HUES48 (cell line): ENCODE measurements at regions not wholly inside any gene's neighbourhood (a gene's known extent, or its start where the extent isn't known, plus 50 kb on each side); places are given as distances from the start of the nearest gene placed in this dataset.
"Not testable (repeated sequence)": the region's sequence is repeated elsewhere in the genome, so short reads cannot be mapped to it uniquely, and the experiment has no call there.

Source experiments
- H3K27ac ChIP-seq: one replicate; pipeline ENCODE4 v1.7.0; 2013; ENCODE audit warnings: low read depth, low read length, inconsistent platforms
- H3K27me3 ChIP-seq: 2 replicates; pipeline ENCODE4 v1.6.1; 2013; ENCODE audit warnings: mild to moderate bottlenecking, low read length; ENCODE audit not compliant: control insufficient read depth, insufficient read depth
- H3K36me3 ChIP-seq: 2 replicates; pipeline ENCODE4 v1.6.1; 2013; ENCODE audit warnings: low read length; ENCODE audit not compliant: control insufficient read depth, insufficient read depth
- H3K4me1 ChIP-seq: 2 replicates; pipeline ENCODE4 v1.6.1; 2013; ENCODE audit warnings: mild to moderate bottlenecking, low read length; ENCODE audit not compliant: control insufficient read depth, insufficient read depth
- H3K4me3 ChIP-seq: 2 replicates; pipeline ENCODE4 v1.5.1; 2013; ENCODE audit warnings: mild to moderate bottlenecking, low read depth, low read length
- H3K9ac ChIP-seq: 2 replicates; pipeline ENCODE4 v1.6.1; 2013; ENCODE audit warnings: mild to moderate bottlenecking, low read depth, low read length, moderate library complexity
- H3K9me3 ChIP-seq: 2 replicates; pipeline ENCODE4 v1.6.1; 2013; ENCODE audit warnings: low read length; ENCODE audit not compliant: control insufficient read depth, insufficient read depth

GRCh38 chr7:73244782-73245311, 63.8 kb downstream of the NSUN5 start:
- H3K4me1 ChIP-seq: not testable (repeated sequence)

DNA sequence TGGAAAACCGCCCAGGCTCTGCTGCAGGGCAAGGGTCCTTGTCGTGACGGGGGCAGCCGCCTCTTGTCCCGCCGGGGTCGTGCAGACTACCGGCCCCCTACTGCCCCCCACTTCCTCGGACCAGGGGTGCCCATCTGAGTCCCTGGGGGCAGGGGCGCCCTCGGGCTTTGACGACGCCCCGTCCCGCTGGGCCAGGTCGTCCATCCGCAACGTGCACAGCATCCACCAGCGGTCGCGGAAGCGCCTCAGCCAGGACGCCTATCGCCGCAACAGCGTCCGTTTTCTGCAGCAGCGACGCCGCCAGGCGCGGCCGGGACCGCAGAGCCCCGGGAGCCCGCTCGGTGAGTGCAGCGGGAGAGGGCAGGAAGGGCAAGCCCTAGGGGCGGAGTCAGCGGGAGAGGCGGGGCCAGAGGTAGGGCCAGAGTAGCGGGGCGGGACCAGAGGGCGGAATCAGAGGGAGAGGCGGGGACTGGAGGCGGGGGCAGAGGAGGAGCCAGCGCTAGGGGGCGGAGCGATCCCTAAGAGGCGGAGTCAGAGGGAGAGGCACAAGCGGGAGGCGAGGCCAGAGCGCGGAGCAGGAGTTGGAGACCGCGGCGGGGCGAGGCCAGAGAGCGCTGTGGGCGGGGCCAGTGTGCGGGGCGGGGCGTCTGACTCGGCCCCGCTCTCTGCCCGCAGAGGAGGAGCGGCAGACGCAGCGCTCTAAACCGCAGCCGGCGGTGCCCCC, 73.5 kb downstream of the NSUN5 start:
- H3K27me3 ChIP-seq, H3K36me3 ChIP-seq, H3K9ac ChIP-seq, H3K27ac ChIP-seq, H3K9me3 ChIP-seq, H3K4me1 ChIP-seq: not testable (repeated sequence)
- peak overlapping the region; percentile 45; the same call in 1 of the 2 replicates for H3K4me3 ChIP-seq

More at GRCh38 chr7:73244782-73245311, 63.8 kb downstream of the NSUN5 start:
- not testable (repeated sequence) for H3K27ac ChIP-seq, H3K9me3 ChIP-seq, H3K9ac ChIP-seq, H3K4me3 ChIP-seq, H3K27me3 ChIP-seq, H3K36me3 ChIP-seq

DNA sequence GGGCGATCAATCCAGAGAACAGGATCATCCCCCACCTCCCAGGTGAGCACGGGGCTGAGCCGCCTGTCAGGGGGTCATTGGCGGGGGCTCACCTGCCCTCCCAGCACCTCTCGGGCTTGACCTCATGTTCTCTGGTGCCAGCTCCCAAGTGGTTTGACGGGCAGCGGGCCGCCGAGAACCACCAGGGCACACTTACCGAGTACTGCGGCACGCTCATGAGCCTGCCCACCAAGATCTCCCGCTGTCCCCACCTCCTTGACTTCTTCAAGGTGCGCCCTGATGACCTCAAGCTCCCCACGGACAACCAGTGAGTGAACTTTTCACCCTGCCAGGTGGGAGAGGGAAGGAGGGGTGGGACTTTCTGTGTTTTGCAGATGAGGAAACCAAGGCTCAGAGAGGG, 82.9 kb downstream of the NSUN5 start:
- not testable (repeated sequence) for H3K9ac ChIP-seq, H3K9me3 ChIP-seq, H3K36me3 ChIP-seq, H3K27me3 ChIP-seq, H3K4me1 ChIP-seq, H3K4me3 ChIP-seq, H3K27ac ChIP-seq

GRCh38 chr7:73221724-73222123, 86.9 kb downstream of the NSUN5 start:
- H3K27me3 ChIP-seq, H3K4me3 ChIP-seq, H3K4me1 ChIP-seq, H3K9ac ChIP-seq, H3K36me3 ChIP-seq, H3K27ac ChIP-seq, H3K9me3 ChIP-seq: not testable (repeated sequence)

DNA sequence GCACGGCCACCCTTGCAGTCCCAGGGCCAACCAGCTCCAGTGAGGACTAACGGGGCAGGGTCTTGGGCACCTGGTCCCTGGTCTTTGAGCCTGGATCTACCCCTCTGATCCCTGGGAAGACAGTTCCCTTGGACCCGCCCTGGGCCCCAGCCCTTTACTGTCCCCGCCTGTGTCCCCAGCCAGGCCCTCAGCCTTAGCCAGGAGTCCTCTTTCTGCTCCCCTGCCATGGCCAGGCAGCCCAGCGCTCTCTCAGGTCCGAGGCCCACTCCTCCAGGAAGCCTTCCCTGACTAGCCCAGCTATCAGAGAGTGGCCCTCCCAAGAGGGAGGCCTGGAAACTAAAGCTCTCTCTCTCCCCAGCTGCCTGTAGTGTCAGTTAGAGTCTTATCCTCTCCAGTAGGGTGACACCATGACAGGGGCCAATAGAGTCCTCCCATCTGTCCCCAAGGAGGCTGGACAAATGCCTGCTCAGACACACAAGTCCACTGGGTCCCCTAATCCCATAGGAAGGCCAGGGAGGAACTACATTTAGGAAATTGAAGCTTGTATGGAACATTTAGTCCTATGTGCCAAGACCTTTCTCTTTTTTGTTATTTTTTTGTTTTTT, 87.8 kb downstream of the NSUN5 start:
- H3K4me1 ChIP-seq, H3K27me3 ChIP-seq, H3K9ac ChIP-seq, H3K4me3 ChIP-seq, H3K9me3 ChIP-seq, H3K36me3 ChIP-seq, H3K27ac ChIP-seq: not testable (repeated sequence)

DNA sequence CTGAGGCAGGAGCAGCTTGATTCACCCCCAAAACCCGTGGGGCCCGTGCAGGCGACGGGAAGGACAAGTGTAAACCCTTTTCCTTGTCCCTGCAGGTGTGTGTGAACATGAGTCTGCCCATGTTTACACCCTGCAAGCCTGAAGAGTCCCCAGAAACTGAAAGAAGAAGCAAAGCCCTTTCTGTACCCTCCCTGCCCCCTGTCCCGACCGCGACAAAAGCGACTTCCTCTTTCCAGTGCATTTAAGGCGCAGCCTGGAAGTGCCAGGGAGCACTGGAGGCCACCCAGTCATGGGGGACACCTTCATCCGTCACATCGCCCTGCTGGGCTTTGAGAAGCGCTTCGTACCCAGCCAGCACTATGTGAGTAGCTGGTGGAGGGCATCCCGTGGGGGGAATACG, 88.3 kb downstream of the NSUN5 start:
- H3K4me3 ChIP-seq, H3K36me3 ChIP-seq, H3K27ac ChIP-seq, H3K4me1 ChIP-seq, H3K27me3 ChIP-seq, H3K9ac ChIP-seq, H3K9me3 ChIP-seq: not testable (repeated sequence)

GRCh38 chr7:73218802-73219201, 89.8 kb downstream of the NSUN5 start:
- not testable (repeated sequence) for H3K9ac ChIP-seq, H3K36me3 ChIP-seq, H3K27ac ChIP-seq, H3K4me3 ChIP-seq, H3K27me3 ChIP-seq, H3K4me1 ChIP-seq, H3K9me3 ChIP-seq

- not testable (repeated sequence) for H3K4me1 ChIP-seq, H3K36me3 ChIP-seq, H3K9ac ChIP-seq, H3K4me3 ChIP-seq, H3K27ac ChIP-seq, H3K27me3 ChIP-seq, H3K9me3 ChIP-seq
Observed at GRCh38 chr7:73216046-73216675, 92.5 kb downstream of the NSUN5 start.

- H3K27me3 ChIP-seq, H3K9me3 ChIP-seq, H3K4me3 ChIP-seq, H3K27ac ChIP-seq, H3K9ac ChIP-seq, H3K36me3 ChIP-seq, H3K4me1 ChIP-seq: not testable (repeated sequence)
Observed at GRCh38 chr7:73215232-73215631, 93.4 kb downstream of the NSUN5 start.

GRCh38 chr7:73214471-73214870, 94.2 kb downstream of the NSUN5 start:
- not testable (repeated sequence) for H3K27ac ChIP-seq

DNA sequence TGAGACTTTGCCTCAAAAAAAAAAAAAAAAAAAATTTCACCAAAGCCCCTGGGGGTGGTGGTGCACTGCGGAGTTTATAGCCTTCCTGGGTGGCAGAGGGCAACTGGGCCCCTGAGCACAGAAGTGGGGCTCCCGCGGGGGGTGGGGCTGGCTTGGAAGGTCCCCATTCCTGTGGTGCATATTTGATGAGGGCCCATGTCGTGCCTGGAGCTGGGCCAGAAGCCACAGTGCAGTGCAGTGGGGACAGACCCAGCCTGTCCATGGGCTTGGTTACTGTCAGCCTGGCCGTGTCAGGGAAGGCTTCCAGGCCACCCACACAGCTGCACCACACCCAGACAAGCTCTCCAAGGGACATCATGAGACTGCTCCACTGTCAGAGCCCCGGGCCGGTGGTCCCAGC, 95.5 kb downstream of the NSUN5 start:
- not testable (repeated sequence) for H3K4me3 ChIP-seq, H3K36me3 ChIP-seq, H3K27me3 ChIP-seq, H3K27ac ChIP-seq, H3K9ac ChIP-seq, H3K4me1 ChIP-seq, H3K9me3 ChIP-seq

More at GRCh38 chr7:73214471-73214870, 94.2 kb downstream of the NSUN5 start:
- not testable (repeated sequence) for H3K27me3 ChIP-seq, H3K36me3 ChIP-seq, H3K9me3 ChIP-seq, H3K4me3 ChIP-seq, H3K9ac ChIP-seq, H3K4me1 ChIP-seq
